ENCODE measurements at regions not wholly inside any gene's neighbourhood (a gene's known extent, or its start where the extent isn't known, plus 50 kb on each side); places are given as distances from the start of the nearest gene placed in this dataset.

GRCh38 chr6:103231181-103231580 lies 1628.5 kb downstream of the HACE1 start:
- BruUV-seq (replicated peaks), result no TSS peak

GRCh38 chr6:103215847-103216246 lies 1643.9 kb downstream of the HACE1 start:
- H3K4me3 ChIP-seq, result no peak overlapping the region
- ChIA-PET CTCF (ENCODE audit: low intra/inter-chr PET ratio) (no interaction called here), POLR2A (no interaction called here)
- H3K9me1 ChIP-seq (ENCODE audit: control insufficient read depth, insufficient read depth, low read length), result no peaks in the 10 kb centered on the region
- no peak overlapping the region for H3K27ac ChIP-seq (ENCODE audit: extremely low read depth, low read depth, low read length)
- H3K9ac ChIP-seq (ENCODE audit: insufficient read depth in 1 of 2, low read depth in 2 of 2, low read length in 2 of 2), result no peak overlapping the region
- FAIRE-seq (no peak), DNase-seq (ENCODE audit: extremely low read depth in 1 of 4, low spot score in 3 of 4) (no peak), ATAC-seq (no peak)
- no peaks in the 10 kb centered on the region for H4K20me1 ChIP-seq (replicated peaks; ENCODE audit: control insufficient read depth, insufficient read depth, low read length)
- H2AFZ ChIP-seq (ENCODE audit: low read depth, low read length), result no peak overlapping the region
- no peaks in the 10 kb centered on the region for H3K36me3 ChIP-seq (ENCODE audit: control insufficient read depth, insufficient read depth, low read length)
- intact Hi-C loops (cut with micrococcal nuclease) (no loop called here), in situ Hi-C loops (cut with MboI) (no loop called here)
- no peaks in the 10 kb centered on the region for H3K79me2 ChIP-seq (ENCODE audit: control insufficient read depth, insufficient read depth, low read length)
- no peaks in the 10 kb centered on the region for H3K4me1 ChIP-seq (replicated peaks in 1 of 2; ENCODE audit: control insufficient read depth in 2 of 2, insufficient read depth in 2 of 2, low read length in 2 of 2)
- no peaks in the 10 kb centered on the region for H3K27me3 ChIP-seq (ENCODE audit: control insufficient read depth in 2 of 2, insufficient read depth in 2 of 2, low read length in 2 of 2)
- no peaks in the 10 kb centered on the region for H3K9me3 ChIP-seq (replicated peaks; ENCODE audit: control insufficient read depth, insufficient read depth, low read depth, low read length)
- H3K4me2 ChIP-seq (ENCODE audit: insufficient read depth, low read length), result no peak overlapping the region
- no peak for TF ChIP-seq ESRRB (CRISPR knock-in tag; IDR thresholded peaks at IDR 0.05; ENCODE audit: borderline replicate concordance)
- no peak for TF ChIP-seq PHF21A (IDR thresholded peaks at IDR 0.05; ENCODE audit: borderline replicate concordance, low read depth)
- TF ChIP-seq UBTF (IDR thresholded peaks at IDR 0.05; ENCODE audit: borderline replicate concordance in 1 of 2, low read depth in 2 of 2, low read length in 2 of 2), result no peak
- TF ChIP-seq XRCC5 (IDR thresholded peaks at IDR 0.05; ENCODE audit: low read depth, low read length), result no peak
- no peak for TF ChIP-seq POU5F1 (IDR thresholded peaks at IDR 0.05; ENCODE audit: borderline replicate concordance, low read depth, low read length, partially characterized antibody)
- BruUV-seq (replicated peaks), result no TSS peak

More at GRCh38 chr6:103231181-103231580, 1628.5 kb downstream of the HACE1 start:
- Histone ChIP-seq H2AFZ (ENCODE audit: low read depth, low read length) (no peak overlapping the region), H3K79me2 (ENCODE audit: control insufficient read depth, insufficient read depth, low read length) (no peaks in the 10 kb centered on the region), H3K27me3 (ENCODE audit: control insufficient read depth in 2 of 2, insufficient read depth in 2 of 2, low read length in 2 of 2) (no peaks in the 10 kb centered on the region), H3K4me3 (no peak overlapping the region), H3K4me2 (ENCODE audit: insufficient read depth, low read length) (no peak overlapping the region), H3K36me3 (ENCODE audit: control insufficient read depth, insufficient read depth, low read length) (no peaks in the 10 kb centered on the region), H3K9me3 (replicated peaks; ENCODE audit: control insufficient read depth, insufficient read depth, low read depth, low read length) (0 out of 2 replicates have a peak, but pooled peaks cover 1% of the 10 kb centered on the region), H4K20me1 (replicated peaks; ENCODE audit: control insufficient read depth, insufficient read depth, low read length) (no peaks in the 10 kb centered on the region), H3K9me1 (ENCODE audit: control insufficient read depth, insufficient read depth, low read length) (no peaks in the 10 kb centered on the region), H3K4me1 (replicated peaks in 1 of 2; ENCODE audit: control insufficient read depth in 2 of 2, insufficient read depth in 2 of 2, low read length in 2 of 2) (no peaks in the 10 kb centered on the region), H3K27ac (ENCODE audit: extremely low read depth, low read depth, low read length) (no peak overlapping the region), H3K9ac (ENCODE audit: insufficient read depth in 1 of 2, low read depth in 2 of 2, low read length in 2 of 2) (no peak overlapping the region)
- ChIA-PET CTCF (ENCODE audit: low intra/inter-chr PET ratio) (no interaction called here), POLR2A (no interaction called here)
- DNase-seq (ENCODE audit: extremely low read depth in 1 of 4, low spot score in 3 of 4) (no peak), FAIRE-seq (no peak), ATAC-seq (no peak)
- TF ChIP-seq ZC3H8 (IDR thresholded peaks at IDR 0.05) (no peak), ZNF316 (IDR thresholded peaks at IDR 0.05) (peak; percentile 46; the same call in 1 of the 2 replicates)
- intact Hi-C loops (cut with micrococcal nuclease) (no loop called here), in situ Hi-C loops (cut with MboI) (no loop called here)
